K562 (cell line): ENCODE measurements at regions not wholly inside any gene's neighbourhood (a gene's known extent, or its start where the extent isn't known, plus 50 kb on each side); places are given as distances from the start of the nearest gene placed in this dataset.

Experiments used
- ATF1 ChIP-seq, 2 experiments: fragments of 450-650 bp in 1 of 2; IDR thresholded peaks; 2 replicates each; pipeline ENCODE4 v1.6.1; 2016; ENCODE audit warnings: missing compliant biosample characterization in 1 of 2, missing genetic modification characterization in 1 of 2
- CREBBP ChIP-seq: IDR thresholded peaks from one replicate; pipeline ENCODE4 v1.6.1; 2012; ENCODE audit warnings: low read depth, mild to moderate bottlenecking, control low read depth, inconsistent platforms, low read length
- FOSL1 ChIP-seq: fragments of 200-800 bp; sonication (Bioruptor generic); conservative IDR thresholded peaks from 2 replicates; pipeline ENCODE4 v1.6.1; 2016; ENCODE audit warnings: missing genetic modification characterization, missing compliant biosample characterization
- GABPA ChIP-seq: fragments of 200-800 bp; sonication (Bioruptor generic); conservative IDR thresholded peaks from 2 replicates; pipeline ENCODE4 v1.6.1; 2016; ENCODE audit warnings: low read depth, missing genetic modification characterization, missing compliant biosample characterization
- GATA2 ChIP-seq: sonication (generic); formaldehyde crosslinking; IDR thresholded peaks from 2 replicates; pipeline ENCODE4 v1.4.0; 2020; ENCODE audit warnings: mild to moderate bottlenecking, missing genetic modification reagents
- SAP30 ChIP-seq: fragments of 200-600 bp; sonication (generic); IDR thresholded peaks from 2 replicates; pipeline ENCODE4 v1.6.1; 2012; ENCODE audit warnings: borderline replicate concordance, low read depth, mild to moderate bottlenecking, moderate library complexity, low read length, control low read depth, inconsistent platforms; ENCODE audit not compliant: insufficient read depth, poor library complexity, severe bottlenecking
- TF ChIP-seq, protein P1 (sequence below), 2 experiments: fragments of 450-650 bp; conservative IDR thresholded peaks; 2 replicates each; pipeline ENCODE4 v1.6.1; 2017; ENCODE audit warnings: mild to moderate bottlenecking in 2 of 2, moderate library complexity in 2 of 2
- TF ChIP-seq, protein P2 (sequence below), 3 experiments: IDR thresholded peaks in 2 of 3; conservative IDR thresholded peaks in 1 of 3; 2 replicates each; pipeline ENCODE4 v1.5.1; 2011 to 2012; ENCODE audit warnings: low read length in 3 of 3, mild to moderate bottlenecking in 3 of 3, control low read depth in 2 of 3, improper control_type of control experiment in 1 of 3, inconsistent platforms in 1 of 3, low read depth in 1 of 3, mixed read lengths in 1 of 3, moderate library complexity in 1 of 3; ENCODE audit not compliant: insufficient read depth in 2 of 3
- TF ChIP-seq, protein P3 (sequence below), 2 experiments: fragments of 450-650 bp in 1 of 2; sonication (generic) in 1 of 2; formaldehyde crosslinking in 1 of 2; IDR thresholded peaks in 1 of 2; conservative IDR thresholded peaks in 1 of 2; 2 replicates each; pipeline versions ENCODE4 v1.6.1 to v1.8.1; 2016 to 2023; ENCODE audit warnings: mild to moderate bottlenecking in 2 of 2, moderate library complexity in 2 of 2, inconsistent platforms in 1 of 2, missing genetic modification reagents in 1 of 2

DNA sequence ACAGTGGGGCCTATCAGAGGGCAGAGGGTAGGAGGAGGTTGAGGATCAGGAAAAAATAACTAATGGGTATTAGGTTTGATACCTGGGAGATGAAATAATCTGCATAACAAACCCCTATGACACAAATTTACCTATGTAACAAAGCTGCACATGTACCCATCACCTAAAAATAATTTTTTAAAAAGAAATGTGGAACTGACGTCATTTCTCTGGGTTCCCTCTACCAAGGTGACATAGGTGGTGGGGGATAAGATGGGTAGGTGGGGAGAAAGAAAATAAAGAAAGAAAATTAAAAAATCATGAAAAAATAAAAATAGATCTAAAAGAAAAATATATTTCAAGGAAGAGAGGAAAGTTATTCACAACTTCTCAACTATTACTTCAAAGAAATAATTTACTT lies 153.1 kb upstream of the SORCS1 start:
- TF ChIP-seq FOSL1 (no peak), SAP30 (no peak), ATF1 (CRISPR knock-in tag; IDR thresholded peaks at IDR 0.05) (no peak), ATF1 (tag; IDR thresholded peaks at IDR 0.05) (no peak), GABPA (no peak), CREBBP (no peak), GATA2 (CRISPR knock-in tag) (no peak)
- TF ChIP-seq, protein P1, sequence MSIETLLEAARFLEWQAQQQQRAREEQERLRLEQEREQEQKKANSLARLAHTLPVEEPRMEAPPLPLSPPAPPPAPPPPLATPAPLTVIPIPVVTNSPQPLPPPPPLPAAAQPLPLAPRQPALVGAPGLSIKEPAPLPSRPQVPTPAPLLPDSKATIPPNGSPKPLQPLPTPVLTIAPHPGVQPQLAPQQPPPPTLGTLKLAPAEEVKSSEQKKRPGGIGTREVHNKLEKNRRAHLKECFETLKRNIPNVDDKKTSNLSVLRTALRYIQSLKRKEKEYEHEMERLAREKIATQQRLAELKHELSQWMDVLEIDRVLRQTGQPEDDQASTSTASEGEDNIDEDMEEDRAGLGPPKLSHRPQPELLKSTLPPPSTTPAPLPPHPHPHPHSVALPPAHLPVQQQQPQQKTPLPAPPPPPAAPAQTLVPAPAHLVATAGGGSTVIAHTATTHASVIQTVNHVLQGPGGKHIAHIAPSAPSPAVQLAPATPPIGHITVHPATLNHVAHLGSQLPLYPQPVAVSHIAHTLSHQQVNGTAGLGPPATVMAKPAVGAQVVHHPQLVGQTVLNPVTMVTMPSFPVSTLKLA (conservative IDR thresholded peaks at IDR 0.05), result no peak
- TF ChIP-seq, protein P2, sequence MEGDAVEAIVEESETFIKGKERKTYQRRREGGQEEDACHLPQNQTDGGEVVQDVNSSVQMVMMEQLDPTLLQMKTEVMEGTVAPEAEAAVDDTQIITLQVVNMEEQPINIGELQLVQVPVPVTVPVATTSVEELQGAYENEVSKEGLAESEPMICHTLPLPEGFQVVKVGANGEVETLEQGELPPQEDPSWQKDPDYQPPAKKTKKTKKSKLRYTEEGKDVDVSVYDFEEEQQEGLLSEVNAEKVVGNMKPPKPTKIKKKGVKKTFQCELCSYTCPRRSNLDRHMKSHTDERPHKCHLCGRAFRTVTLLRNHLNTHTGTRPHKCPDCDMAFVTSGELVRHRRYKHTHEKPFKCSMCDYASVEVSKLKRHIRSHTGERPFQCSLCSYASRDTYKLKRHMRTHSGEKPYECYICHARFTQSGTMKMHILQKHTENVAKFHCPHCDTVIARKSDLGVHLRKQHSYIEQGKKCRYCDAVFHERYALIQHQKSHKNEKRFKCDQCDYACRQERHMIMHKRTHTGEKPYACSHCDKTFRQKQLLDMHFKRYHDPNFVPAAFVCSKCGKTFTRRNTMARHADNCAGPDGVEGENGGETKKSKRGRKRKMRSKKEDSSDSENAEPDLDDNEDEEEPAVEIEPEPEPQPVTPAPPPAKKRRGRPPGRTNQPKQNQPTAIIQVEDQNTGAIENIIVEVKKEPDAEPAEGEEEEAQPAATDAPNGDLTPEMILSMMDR (IDR thresholded peaks at IDR 0.05 in 2 of 3, conservative IDR thresholded peaks at IDR 0.05 in 1 of 3; ENCODE audit: insufficient read depth in 2 of 3, low read depth in 1 of 3, low read length in 3 of 3), result no peak
- TF ChIP-seq, protein P3, sequence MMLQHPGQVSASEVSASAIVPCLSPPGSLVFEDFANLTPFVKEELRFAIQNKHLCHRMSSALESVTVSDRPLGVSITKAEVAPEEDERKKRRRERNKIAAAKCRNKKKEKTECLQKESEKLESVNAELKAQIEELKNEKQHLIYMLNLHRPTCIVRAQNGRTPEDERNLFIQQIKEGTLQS (IDR thresholded peaks at IDR 0.05), result no peak
- TF ChIP-seq, protein P3 (CRISPR knock-in tag; conservative IDR thresholded peaks at IDR 0.05), result no peak
